ENCODE measurements at regions not wholly inside any gene's neighbourhood (a gene's known extent, or its start where the extent isn't known, plus 50 kb on each side); places are given as distances from the start of the nearest gene placed in this dataset.

DNA sequence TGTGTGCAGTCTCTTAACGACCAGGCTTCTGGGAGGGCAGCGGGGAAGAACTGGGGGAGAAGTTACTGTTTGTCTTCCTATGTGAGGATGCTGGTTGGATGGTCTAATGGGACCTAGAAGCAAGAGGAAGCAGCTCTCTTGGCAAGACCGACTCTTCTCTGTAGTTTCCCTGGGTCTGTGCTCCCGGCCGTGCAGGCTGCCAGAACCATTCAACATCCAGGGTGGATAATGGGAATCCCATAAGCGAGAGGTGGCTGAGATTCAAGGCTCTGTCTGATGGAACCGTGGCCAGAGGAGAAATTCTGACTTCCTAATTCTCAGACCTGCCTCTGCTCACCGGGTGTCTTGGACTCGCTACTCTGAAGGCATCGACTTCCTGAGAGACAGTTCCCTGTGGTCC is 561.0 kb upstream of the TBX3 start:
- Histone ChIP-seq H3K79me2 (ENCODE audit: control insufficient read depth in 1 of 2, insufficient read depth in 2 of 2, low read length in 2 of 2) (no peaks in the 10 kb centered on the region), H2BK12ac (ENCODE audit: low read depth, low read length) (no peak overlapping the region), H2AFZ (ENCODE audit: low read length) (no peak overlapping the region), H3K27me3 (replicated peaks in 1 of 4; ENCODE audit: control insufficient read depth in 3 of 4, extremely low read depth in 1 of 4, insufficient read depth in 3 of 4, low read length in 3 of 4) (no peaks in the 10 kb centered on the region; a peak in 1 of 7 replicates), H2BK5ac (ENCODE audit: low read depth, low read length) (no peak overlapping the region), H3K14ac (ENCODE audit: insufficient read length) (no peak overlapping the region), H3K23ac (ENCODE audit: insufficient read length) (no peak overlapping the region), H4K20me1 (replicated peaks in 1 of 2; ENCODE audit: control insufficient read depth in 1 of 2, insufficient read depth in 2 of 2, low read length in 2 of 2) (no peaks in the 10 kb centered on the region), H3K79me1 (ENCODE audit: low read depth, low read length) (no peaks in the 10 kb centered on the region), H2BK120ac (replicated peaks; ENCODE audit: low read depth, low read length) (no peak overlapping the region), H3K9ac (replicated peaks in 1 of 4; ENCODE audit: extremely low read depth in 1 of 4, low read depth in 3 of 4, low read length in 3 of 4) (no peak overlapping the region; a peak in 1 of 7 replicates), H2BK15ac (ENCODE audit: low read length) (no peak overlapping the region), H3K18ac (ENCODE audit: extremely low read depth, low read length) (no peak overlapping the region), H3K4ac (replicated peaks; ENCODE audit: insufficient read length, low read depth, low read length) (no peak overlapping the region), H2BK20ac (ENCODE audit: low read length) (no peak overlapping the region), H3K9me3 (ENCODE audit: insufficient read depth in 2 of 2, low read depth in 1 of 2, low read length in 1 of 2) (no peaks in the 10 kb centered on the region), H3K4me1 (replicated peaks in 1 of 4; ENCODE audit: control insufficient read depth in 3 of 4, insufficient read depth in 4 of 4, low read length in 3 of 4) (no peaks in the 10 kb centered on the region), H4K5ac (ENCODE audit: insufficient read length, low read depth, low read length) (no peak overlapping the region), H3K23me2 (ENCODE audit: low read depth, low read length) (peaks cover 2% of the 10 kb centered on the region; the same call in 1 of the 2 replicates), H3K4me3 (ENCODE audit: extremely low read depth in 1 of 4, insufficient read depth in 2 of 4, low read depth in 3 of 4, low read length in 4 of 4) (no peak overlapping the region), H3K27ac (ENCODE audit: low read depth, low read length) (no peak overlapping the region), H4K8ac (ENCODE audit: extremely low read depth, insufficient read depth, low read length) (no peak overlapping the region), H3K4me2 (ENCODE audit: insufficient read depth in 1 of 2, low read depth in 2 of 2, low read length in 2 of 2) (no peak overlapping the region), H3K36me3 (ENCODE audit: control insufficient read depth in 2 of 4, insufficient read depth in 4 of 4, low read length in 3 of 4) (no peaks in the 10 kb centered on the region), H2AK5ac (ENCODE audit: low read depth, low read length) (no peak overlapping the region), H4K91ac (replicated peaks; ENCODE audit: insufficient read length, low read length) (no peak overlapping the region), H3K56ac (replicated peaks; ENCODE audit: insufficient read length, low read depth, low read length) (no peak overlapping the region)
- DNase-seq (ENCODE audit: low read depth in 1 of 2, low spot score in 2 of 2) (no peak), FAIRE-seq (no peak)
- TF ChIP-seq GABPA (IDR thresholded peaks at IDR 0.05; ENCODE audit: borderline replicate concordance, insufficient read depth, low read length) (no peak), EGR1 (IDR thresholded peaks at IDR 0.05; ENCODE audit: borderline replicate concordance, low read depth, low read length) (no peak), KDM4A (IDR thresholded peaks at IDR 0.05; ENCODE audit: low read depth, low read length, severe bottlenecking) (no peak), GTF2F1 (IDR thresholded peaks at IDR 0.05; ENCODE audit: borderline replicate concordance, low read depth, low read length) (no peak), SUZ12 (IDR thresholded peaks at IDR 0.05; ENCODE audit: low read length) (no peak)
- 93% methylated on average over 10 of the region's 10 CpGs; no CpG with 5 or more reads in 1 of the 2 experiments for WGBS, 2 experiments (ENCODE audit: extremely low coverage in 1 of 2, insufficient coverage in 1 of 2, insufficient read length in 1 of 2, insufficient replicate concordance in 2 of 2, low coverage in 1 of 2, low lambda C conversion rate in 2 of 2, missing lambda C conversion rate in 1 of 2)
- CTCF ChIA-PET (ENCODE audit: partially characterized antibody), result interaction anchor here (1.1 kb wide), 1 partner anchor 22 kb away, joined by 3 read pairs; no protein-coding TSS in a partner anchor
- POLR2A ChIA-PET (ENCODE audit: partially characterized antibody), result no interaction called here

Measured in H1 (cell line).